Renal cortical epithelial cell (primary cell): ENCODE measurements at regions not wholly inside any gene's neighbourhood (a gene's known extent, or its start where the extent isn't known, plus 50 kb on each side); places are given as distances from the start of the nearest gene placed in this dataset.

Experiments
- DNase-seq: peaks from one replicate; pipeline ENCODE4 v3.0.0-alpha.2; 2011; ENCODE audit warnings: low read depth

DNA sequence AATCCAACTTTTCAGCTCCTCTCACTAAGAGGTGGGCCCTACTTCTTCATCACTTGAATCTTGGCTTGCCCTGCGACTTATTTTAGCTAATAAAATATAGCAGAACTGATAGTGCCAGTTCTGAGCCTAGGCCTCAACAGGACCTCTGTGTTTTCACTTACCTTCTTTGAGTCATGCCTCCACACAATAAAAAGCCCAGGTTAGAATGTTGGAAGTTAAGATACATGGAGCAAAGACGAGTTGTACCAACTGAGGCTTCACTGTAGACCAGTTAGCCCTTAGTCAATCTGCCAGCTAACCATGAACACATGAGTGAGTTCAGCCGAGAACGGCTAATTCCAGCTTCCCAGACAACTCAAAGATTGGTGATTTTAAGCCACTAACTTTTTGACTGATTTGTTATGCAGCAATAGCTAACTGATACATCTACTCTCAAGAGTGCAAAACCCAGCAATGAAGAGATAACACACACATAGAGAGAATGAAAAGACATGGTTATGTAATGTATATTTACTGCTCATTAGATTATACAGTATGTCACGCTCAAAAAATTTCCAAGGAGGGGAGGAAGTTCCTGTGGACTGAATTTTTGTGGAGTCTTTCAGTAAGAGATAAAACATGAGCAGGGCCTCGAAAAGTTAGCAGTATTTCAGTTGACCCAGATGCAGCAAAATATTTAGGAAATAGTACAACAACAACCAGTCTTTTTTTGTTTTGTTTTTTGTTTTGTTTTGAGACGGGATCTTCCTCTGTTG lies 181.1 kb downstream of the MYCN start:
- no peak for DNase-seq

GRCh38 chr2:16120591-16121180 lies 180.3 kb downstream of the MYCN start:
- DNase-seq: no peak

GRCh38 chr2:16119741-16120140 lies 179.4 kb downstream of the MYCN start:
- no peak for DNase-seq

DNA sequence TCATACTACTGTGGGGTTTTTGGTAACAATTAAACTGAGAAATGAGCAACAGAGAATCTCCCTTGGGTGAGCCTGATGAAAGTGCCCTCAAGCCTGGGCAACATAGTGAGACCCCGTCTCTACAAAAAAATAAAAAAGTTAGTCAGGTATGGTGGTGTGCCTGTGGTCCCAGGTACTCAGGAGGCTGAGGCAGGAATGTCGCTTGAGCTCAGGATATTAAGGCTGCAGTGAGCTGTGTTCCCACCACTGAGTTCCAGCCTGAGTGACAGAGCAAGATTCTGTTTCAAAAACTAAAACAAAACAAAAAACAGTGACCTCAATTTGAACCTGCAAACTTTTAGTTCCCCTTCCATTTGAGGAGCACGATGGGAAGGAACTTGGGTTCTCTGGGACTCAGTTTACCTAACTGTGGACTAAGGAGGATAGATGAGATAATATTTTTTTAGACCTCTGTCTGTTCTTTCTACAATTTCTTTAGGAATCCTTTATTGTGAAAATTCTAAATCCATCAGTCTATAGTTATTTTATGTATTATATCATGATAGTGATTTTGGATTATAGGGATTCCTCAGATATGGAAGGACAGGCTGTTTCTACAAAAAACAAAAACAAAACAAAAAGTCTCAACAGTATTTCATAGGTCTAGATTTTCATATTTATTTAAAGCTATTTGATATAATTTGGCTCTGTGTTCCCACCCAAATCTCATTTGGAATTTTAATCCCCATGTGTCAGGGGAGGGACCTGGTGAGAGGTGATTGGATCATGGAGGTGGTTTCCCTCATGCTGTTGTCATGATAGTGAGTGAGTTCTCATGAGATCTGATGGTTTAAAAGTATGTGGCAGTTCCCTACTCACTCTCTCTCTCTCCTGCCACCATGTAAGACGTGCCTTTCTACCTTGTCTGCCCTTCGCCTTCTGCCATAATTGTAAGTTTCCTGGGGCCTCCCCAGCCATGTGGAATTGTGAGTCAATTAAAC lies 178.6 kb downstream of the MYCN start:
- no peak for DNase-seq

GRCh38 chr2:16117791-16118610 lies 177.7 kb downstream of the MYCN start:
- DNase-seq: no peak

DNA sequence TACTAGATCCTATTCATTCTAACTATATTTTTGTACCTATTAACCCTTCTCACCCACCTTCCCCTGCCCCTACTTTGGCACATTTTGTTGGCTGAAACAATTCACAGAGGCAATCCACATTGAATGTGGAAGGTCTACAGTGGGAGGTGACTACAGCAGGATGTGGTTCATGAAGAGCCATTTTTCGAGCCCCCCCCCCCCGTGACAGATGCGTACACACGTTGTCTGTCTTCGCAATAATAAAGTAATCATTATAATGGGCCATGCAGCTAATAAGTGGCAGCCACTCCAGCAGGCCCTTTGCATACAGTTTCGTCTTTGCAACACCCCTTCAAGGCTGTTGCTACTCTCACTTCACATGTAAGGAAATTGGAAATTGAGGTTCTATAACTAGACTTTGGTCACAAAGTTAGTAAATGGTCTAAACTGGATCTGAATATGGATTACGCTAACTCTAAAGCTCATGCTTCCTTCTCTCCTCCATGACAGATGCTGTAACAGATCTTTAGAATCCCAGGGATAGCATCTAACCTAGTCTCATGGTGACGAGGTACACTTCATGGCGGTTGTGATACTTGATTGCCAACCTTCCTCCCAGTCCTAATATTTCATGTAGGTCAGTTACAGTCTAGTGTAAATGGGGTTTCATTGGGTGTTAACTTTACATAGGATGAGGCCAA lies 176.8 kb downstream of the MYCN start:
- no peak for DNase-seq

DNA sequence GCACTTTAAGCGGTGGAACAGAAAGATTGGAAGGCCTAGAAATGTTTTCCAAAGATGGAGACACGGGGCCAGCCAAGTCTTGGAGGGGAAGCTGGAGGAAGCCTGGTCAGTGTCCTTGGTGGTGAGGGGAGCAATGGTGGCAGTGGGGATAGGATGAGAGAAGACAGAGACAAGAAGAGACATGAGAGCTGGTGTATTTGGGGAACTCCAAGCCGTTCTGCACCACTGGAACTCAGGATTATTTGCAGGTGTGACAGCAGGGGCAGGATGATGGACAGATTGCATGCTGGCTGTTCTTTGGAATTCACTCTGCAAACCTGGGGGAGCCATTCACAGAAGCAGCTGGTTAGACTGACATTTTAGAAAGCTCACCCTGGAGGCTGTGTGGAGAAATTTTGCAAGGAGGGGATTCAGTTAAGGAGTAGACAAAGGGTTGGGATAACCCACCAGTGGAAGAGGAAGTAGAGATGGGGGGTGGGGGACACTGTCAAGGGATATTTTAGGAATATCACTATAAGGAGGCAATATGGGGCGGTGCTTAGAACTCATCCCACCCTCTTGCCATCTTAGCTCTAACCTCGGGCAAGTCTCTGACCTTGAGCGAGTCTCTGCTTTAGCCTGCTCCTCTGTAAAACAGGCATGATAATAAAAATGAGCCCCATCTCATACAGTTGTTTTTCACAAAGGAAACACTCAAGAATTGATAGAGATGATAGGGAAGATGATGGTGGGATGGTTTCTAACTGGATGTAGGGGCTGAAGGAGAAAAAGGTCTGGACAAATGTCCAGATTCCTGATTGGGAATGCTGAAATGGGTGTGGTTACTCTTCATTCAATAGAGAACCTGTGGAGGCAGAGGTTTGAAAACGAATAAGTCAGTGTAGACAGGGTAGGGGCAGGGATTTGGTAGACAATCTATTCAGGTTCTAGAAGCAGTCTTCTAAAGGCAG lies 175.8 kb downstream of the MYCN start:
- no peak for DNase-seq

GRCh38 chr2:16115291-16115690 lies 174.9 kb downstream of the MYCN start:
- DNase-seq: no peak

DNA sequence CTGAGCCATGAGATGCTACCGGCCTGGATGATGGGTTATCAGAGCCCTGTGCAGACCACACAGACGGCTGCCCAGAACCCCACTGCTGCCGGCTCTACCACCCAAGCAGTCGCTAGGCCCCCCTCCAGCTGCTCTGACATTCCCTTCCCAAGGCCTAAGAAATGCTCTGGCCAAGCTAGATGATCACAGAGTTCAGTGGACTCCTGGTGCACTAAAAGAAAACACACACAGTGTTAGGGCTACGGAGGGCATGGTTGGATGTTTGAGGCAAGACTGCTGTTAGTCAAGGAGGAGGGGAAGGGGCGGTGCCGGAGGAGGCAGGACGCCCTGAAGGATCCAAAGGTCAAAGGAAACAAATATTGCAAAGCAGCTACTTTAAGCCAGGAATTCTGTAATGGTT lies 174.5 kb downstream of the MYCN start:
- no peak for DNase-seq

DNA sequence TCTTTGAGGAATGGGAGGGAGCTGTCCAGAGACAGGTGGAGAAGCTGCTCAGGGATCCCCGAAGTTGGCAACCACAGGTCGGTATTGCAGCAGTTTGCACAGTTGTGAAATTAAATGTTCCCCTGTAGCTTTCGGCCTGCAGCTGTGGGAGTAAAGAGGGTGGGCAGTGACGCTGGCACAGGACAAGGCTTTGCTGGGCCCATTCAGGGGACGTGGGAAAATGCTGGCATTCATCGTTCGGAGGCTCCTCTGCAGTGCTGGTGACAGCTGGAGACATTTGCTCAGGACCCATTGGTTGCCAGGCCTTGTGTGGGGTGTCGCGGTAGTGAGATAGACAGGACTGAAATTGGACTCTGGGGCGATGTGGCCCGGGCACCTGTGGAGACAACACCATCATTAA lies 173.7 kb downstream of the MYCN start:
- DNase-seq: no peak

DNA sequence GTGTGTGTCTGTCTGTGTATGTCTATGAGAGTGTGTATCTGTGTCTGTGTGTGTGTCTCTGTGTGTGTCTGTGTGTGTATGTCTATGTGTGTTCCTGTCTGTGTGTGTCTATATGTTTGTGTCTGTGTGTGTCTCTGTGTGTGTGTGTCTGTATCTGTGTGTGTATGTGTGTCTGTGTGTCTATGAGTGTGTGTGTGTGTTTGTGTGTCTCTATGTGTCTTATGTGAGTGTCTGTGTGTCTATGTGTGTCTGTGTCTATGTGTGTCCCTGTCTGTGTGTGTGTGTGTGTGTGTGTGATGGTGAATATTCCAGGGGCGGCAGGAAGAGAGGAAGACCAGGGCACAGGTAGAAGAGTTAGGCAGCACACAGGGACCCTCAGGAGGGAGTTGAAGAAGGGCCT lies 173.2 kb downstream of the MYCN start:
- DNase-seq: no peak

- DNase-seq: no peak
Observed at GRCh38 chr2:16112972-16113560, 172.7 kb downstream of the MYCN start.

GRCh38 chr2:16112251-16112971 lies 172.1 kb downstream of the MYCN start:
- no peak for DNase-seq

DNA sequence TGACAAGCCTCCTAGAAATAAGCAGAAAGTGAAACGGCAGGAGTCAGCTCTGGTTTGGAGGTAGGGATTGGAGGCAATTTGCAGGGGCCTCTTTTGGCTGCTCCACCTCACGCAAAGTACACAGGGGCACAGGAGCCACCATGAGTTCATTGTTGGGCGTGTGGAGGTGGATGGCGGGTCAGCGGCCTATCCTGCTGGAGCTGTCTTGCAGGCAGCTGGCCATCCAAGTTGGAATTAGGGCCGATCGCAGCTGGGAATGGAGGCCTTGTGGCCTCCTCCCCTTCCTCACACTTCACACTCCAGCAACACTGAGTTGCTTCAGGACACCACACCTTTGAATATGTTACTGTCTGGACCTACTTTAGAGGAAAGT lies 171.5 kb downstream of the MYCN start:
- no peak for DNase-seq

DNA sequence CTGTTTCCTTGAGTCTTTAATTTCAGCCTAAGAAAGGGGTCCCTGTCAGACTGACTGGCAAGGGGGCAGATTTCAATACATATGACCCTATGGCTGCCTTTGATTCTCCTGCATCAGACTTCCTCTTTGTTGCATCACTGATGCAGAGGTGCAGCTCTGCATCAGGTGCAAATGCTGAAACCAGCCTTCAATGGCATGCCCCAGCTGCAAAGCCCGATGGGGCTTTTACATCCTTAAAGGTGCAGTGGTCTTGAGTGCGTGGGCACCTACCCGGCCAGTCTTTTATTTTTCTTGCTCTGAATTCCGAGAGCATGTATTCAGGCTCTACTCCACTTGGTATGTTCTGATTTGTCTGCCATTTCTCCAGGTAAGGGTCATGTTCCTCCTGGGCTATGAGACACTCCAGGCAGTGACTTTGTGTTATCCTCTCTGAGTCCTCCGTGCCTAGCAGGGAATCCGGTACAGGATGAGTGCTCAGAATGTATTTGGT lies 169.5 kb downstream of the MYCN start:
- DNase-seq: no peak

GRCh38 chr2:16109368-16109820 lies 169.0 kb downstream of the MYCN start:
- DNase-seq: no peak

DNA sequence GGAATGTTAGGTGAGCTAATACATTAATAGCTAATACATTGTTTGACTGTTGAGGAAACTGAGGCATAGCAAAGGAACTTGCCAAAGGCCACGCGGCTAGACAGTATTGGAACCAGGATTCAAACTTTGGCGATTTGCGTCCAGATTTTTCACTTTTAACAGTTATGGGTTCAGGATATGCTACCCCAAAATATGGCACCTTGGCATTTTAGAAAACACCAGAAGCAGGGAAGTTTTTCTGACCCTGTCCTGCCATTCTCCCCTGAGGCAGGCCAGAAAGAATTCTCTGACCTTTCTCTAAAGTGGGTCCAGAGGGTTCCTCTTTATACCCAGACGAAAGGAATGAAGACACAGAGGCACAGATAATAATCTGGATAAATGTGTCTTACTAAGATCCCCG lies 166.9 kb downstream of the MYCN start:
- DNase-seq: no peak

DNA sequence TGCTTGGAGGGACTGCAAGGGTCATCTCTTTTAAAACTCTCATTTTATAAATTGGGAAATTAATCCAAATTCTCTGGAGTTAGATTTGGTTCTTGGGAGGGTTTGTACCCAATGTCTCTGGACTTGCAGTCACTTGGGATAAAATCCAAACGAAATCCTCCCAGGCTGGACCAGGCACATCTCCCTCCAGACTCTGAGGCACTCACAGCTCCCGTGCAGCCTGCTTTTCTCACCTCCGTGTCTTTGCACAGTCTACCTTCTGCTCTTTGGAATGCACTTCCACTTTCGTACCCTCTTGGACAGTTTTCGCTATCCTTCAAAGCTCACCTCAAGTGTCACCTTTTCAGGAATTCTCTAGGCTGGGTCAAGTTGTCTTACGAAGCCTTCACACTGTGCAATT lies 166.3 kb downstream of the MYCN start:
- no peak for DNase-seq
